ENCODE measurements at regions not wholly inside any gene's neighbourhood (a gene's known extent, or its start where the extent isn't known, plus 50 kb on each side); places are given as distances from the start of the nearest gene placed in this dataset.
A peak's percentile ranks its signal among the peaks of the same experiment; 100 is the strongest.

GRCh38 chr14:85190251-85190650 lies 339.7 kb upstream of the FLRT2 start:
- no peaks in the 10 kb centered on the region for H3K27me3 ChIP-seq (ENCODE audit: control insufficient read depth, insufficient read depth, low read length)
- DNase-seq (ENCODE audit: low read depth, low spot score), result no peak
- ChIA-PET CTCF (no interaction called here), POLR2A (no interaction called here)
- TF ChIP-seq CTCF (IDR thresholded peaks at IDR 0.05; ENCODE audit: low read depth, low read length), result no peak
- no peaks in the 10 kb centered on the region for H3K9me3 ChIP-seq (ENCODE audit: control insufficient read depth, insufficient read depth, low read length)
- no peak overlapping the region for H3K27ac ChIP-seq (ENCODE audit: low read depth, low read length)
- H3K4me3 ChIP-seq (ENCODE audit: low read depth, low read length), result no peak overlapping the region

GRCh38 chr14:85191986-85192385 lies 338.0 kb upstream of the FLRT2 start:
- POLR2A ChIA-PET, result no interaction called here
- CTCF ChIA-PET, result no interaction called here
- Histone ChIP-seq H3K27ac (ENCODE audit: low read depth, low read length) (no peak overlapping the region), H3K4me3 (ENCODE audit: low read depth, low read length) (no peak overlapping the region), H3K27me3 (ENCODE audit: control insufficient read depth, insufficient read depth, low read length) (no peaks in the 10 kb centered on the region), H3K9me3 (ENCODE audit: control insufficient read depth, insufficient read depth, low read length) (no peaks in the 10 kb centered on the region)
- TF ChIP-seq CTCF (IDR thresholded peaks at IDR 0.05; ENCODE audit: low read depth, low read length), result no peak
- DNase-seq (ENCODE audit: low read depth, low spot score), result no peak

GRCh38 chr14:85195872-85196477 lies 334.0 kb upstream of the FLRT2 start:
- no peak overlapping the region for H3K27ac ChIP-seq (ENCODE audit: low read depth, low read length)
- no peak for DNase-seq (ENCODE audit: low read depth, low spot score)
- peak; percentile 72 for TF ChIP-seq CTCF (IDR thresholded peaks at IDR 0.05; ENCODE audit: low read depth, low read length)
- POLR2A ChIA-PET, result no interaction called here
- no peaks in the 10 kb centered on the region for H3K9me3 ChIP-seq (ENCODE audit: control insufficient read depth, insufficient read depth, low read length)
- no peak overlapping the region for H3K4me3 ChIP-seq (ENCODE audit: low read depth, low read length)
- H3K27me3 ChIP-seq (ENCODE audit: control insufficient read depth, insufficient read depth, low read length), result no peaks in the 10 kb centered on the region
- CTCF ChIA-PET, result interaction anchor here (0.6 to 2.0 kb wide), 10 partner anchors 9 to 429 kb away, joined by 3 to 6 read pairs (median 4); no protein-coding TSS in a partner anchor

GRCh38 chr14:85198001-85198400 lies 331.9 kb upstream of the FLRT2 start:
- Histone ChIP-seq H3K4me3 (ENCODE audit: low read depth, low read length) (no peak overlapping the region), H3K27me3 (ENCODE audit: control insufficient read depth, insufficient read depth, low read length) (no peaks in the 10 kb centered on the region), H3K27ac (ENCODE audit: low read depth, low read length) (no peak overlapping the region), H3K9me3 (ENCODE audit: control insufficient read depth, insufficient read depth, low read length) (no peaks in the 10 kb centered on the region)
- no peak for TF ChIP-seq CTCF (IDR thresholded peaks at IDR 0.05; ENCODE audit: low read depth, low read length)
- no peak for DNase-seq (ENCODE audit: low read depth, low spot score)
- ChIA-PET CTCF (no interaction called here), POLR2A (no interaction called here)

GRCh38 chr14:85205875-85206274 lies 324.1 kb upstream of the FLRT2 start:
- ChIA-PET CTCF (no interaction called here), POLR2A (no interaction called here)

More at GRCh38 chr14:85205875-85206274, 324.1 kb upstream of the FLRT2 start:
- H3K27ac ChIP-seq (ENCODE audit: low read depth, low read length), result no peak overlapping the region
- no peak for TF ChIP-seq CTCF (IDR thresholded peaks at IDR 0.05; ENCODE audit: low read depth, low read length)
- no peak overlapping the region for H3K4me3 ChIP-seq (ENCODE audit: low read depth, low read length)
- H3K9me3 ChIP-seq (ENCODE audit: control insufficient read depth, insufficient read depth, low read length), result no peaks in the 10 kb centered on the region
- no peaks in the 10 kb centered on the region for H3K27me3 ChIP-seq (ENCODE audit: control insufficient read depth, insufficient read depth, low read length)
- no peak for DNase-seq (ENCODE audit: low read depth, low spot score)
